ENCODE measurements at regions not wholly inside any gene's neighbourhood (a gene's known extent, or its start where the extent isn't known, plus 50 kb on each side); places are given as distances from the start of the nearest gene placed in this dataset.

- TF ChIP-seq, protein P1, sequence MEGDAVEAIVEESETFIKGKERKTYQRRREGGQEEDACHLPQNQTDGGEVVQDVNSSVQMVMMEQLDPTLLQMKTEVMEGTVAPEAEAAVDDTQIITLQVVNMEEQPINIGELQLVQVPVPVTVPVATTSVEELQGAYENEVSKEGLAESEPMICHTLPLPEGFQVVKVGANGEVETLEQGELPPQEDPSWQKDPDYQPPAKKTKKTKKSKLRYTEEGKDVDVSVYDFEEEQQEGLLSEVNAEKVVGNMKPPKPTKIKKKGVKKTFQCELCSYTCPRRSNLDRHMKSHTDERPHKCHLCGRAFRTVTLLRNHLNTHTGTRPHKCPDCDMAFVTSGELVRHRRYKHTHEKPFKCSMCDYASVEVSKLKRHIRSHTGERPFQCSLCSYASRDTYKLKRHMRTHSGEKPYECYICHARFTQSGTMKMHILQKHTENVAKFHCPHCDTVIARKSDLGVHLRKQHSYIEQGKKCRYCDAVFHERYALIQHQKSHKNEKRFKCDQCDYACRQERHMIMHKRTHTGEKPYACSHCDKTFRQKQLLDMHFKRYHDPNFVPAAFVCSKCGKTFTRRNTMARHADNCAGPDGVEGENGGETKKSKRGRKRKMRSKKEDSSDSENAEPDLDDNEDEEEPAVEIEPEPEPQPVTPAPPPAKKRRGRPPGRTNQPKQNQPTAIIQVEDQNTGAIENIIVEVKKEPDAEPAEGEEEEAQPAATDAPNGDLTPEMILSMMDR (IDR thresholded peaks at IDR 0.05): no peak
- TF ChIP-seq POLR2A (IDR thresholded peaks at IDR 0.05): no peak
These were observed 342.3 kb upstream of the MYT1L start for GRCh38 chr2:2673406-2673805.

Measured in uterus (tissue), 2 donors.